IMR-90 (cell line): ENCODE measurements at regions not wholly inside any gene's neighbourhood (a gene's known extent, or its start where the extent isn't known, plus 50 kb on each side); places are given as distances from the start of the nearest gene placed in this dataset.
A peak's percentile ranks its signal among the peaks of the same experiment; 100 is the strongest.

Source experiments
- ATAC-seq: fragments of 200-7000 bp; cut with Tn5 transposase; 2 replicates; pipeline ENCODE4 v1.9.1; 2020; ENCODE audit warnings: low read depth, mild to moderate bottlenecking, moderate library complexity
- BruUV-seq: library from RNA; stranded (reverse); fragments of 400-500 nt; replicated peaks from 2 replicates; lab custom pipeline; 2021; lab: Mats Ljungman, UMichigan
- CTCF ChIA-PET: fragments of 300-600 bp; formaldehyde crosslinking; extraction: SDS; loops from one replicate; lab custom pipeline; 2021; ENCODE audit warnings: antibody characterized with exemption; lab: Yijun Ruan, JAX
- POLR2A ChIA-PET: fragments of 300-600 bp; sonication (Branson Sonifier 250); formaldehyde crosslinking; loops from one replicate; lab custom pipeline; 2022; ENCODE audit warnings: antibody characterized with exemption; ENCODE audit not compliant: unreplicated experiment; lab: Charles Lee
- DNase-seq: peaks from one replicate; pipeline ENCODE4 v3.0.0; 2013
- H2AFZ ChIP-seq: replicated peaks from 2 replicates; pipeline ENCODE3; 2013; ENCODE audit warnings: low read length, mild to moderate bottlenecking; ENCODE audit not compliant: poor library complexity
- H2AK5ac ChIP-seq: 2 replicates; pipeline ENCODE4 v1.6.1; 2013; ENCODE audit warnings: low read depth, low read length, inconsistent platforms
- H2AK9ac ChIP-seq: replicated peaks from 2 replicates; pipeline ENCODE3; 2013; ENCODE audit warnings: mild to moderate bottlenecking, low read depth, low read length, moderate library complexity; ENCODE audit not compliant: poor library complexity
- H2BK120ac ChIP-seq: 2 replicates; pipeline ENCODE4 v1.6.1; 2013; ENCODE audit warnings: low read depth, low read length, inconsistent platforms
- H2BK15ac ChIP-seq: 3 replicates; pipeline ENCODE4 v1.6.1; 2013; ENCODE audit warnings: low read depth, low read length, inconsistent platforms
- H2BK20ac ChIP-seq: 2 replicates; pipeline ENCODE4 v1.6.1; 2013; ENCODE audit warnings: low read depth, mild to moderate bottlenecking, inconsistent platforms, low read length, moderate library complexity
- H2BK5ac ChIP-seq: 2 replicates; pipeline ENCODE4 v1.6.1; 2013; ENCODE audit warnings: mild to moderate bottlenecking, low read depth, low read length, inconsistent platforms; ENCODE audit not compliant: poor library complexity, severe bottlenecking
- H3K14ac ChIP-seq: replicated peaks from 2 replicates; pipeline ENCODE4 v1.6.1; 2013; ENCODE audit warnings: low read depth, low read length, inconsistent platforms
- H3K18ac ChIP-seq: 2 replicates; pipeline ENCODE4 v1.6.1; 2013; ENCODE audit warnings: low read depth, low read length, control low read depth
- H3K23ac ChIP-seq: 2 replicates; pipeline ENCODE4 v1.6.1; 2013; ENCODE audit warnings: low read depth, low read length, inconsistent platforms
- H3K27ac ChIP-seq: 2 replicates; pipeline ENCODE4 v1.5.1; 2013; ENCODE audit warnings: mild to moderate bottlenecking, control low read depth, low read length; ENCODE audit not compliant: insufficient read depth
- H3K27me3 ChIP-seq: 2 replicates; pipeline ENCODE4 v1.6.1; 2013; ENCODE audit warnings: low read length; ENCODE audit not compliant: control insufficient read depth, insufficient read depth
- H3K36me3 ChIP-seq: 2 replicates; pipeline ENCODE4 v1.6.1; 2013; ENCODE audit warnings: low read length, mixed read lengths; ENCODE audit not compliant: control insufficient read depth, insufficient read depth
- H3K4ac ChIP-seq: 2 replicates; pipeline ENCODE4 v1.6.1; 2013; ENCODE audit warnings: low read depth, low read length, inconsistent platforms
- H3K4me1 ChIP-seq: 2 replicates; pipeline ENCODE4 v1.6.1; 2013; ENCODE audit warnings: low read length, mixed read lengths; ENCODE audit not compliant: control insufficient read depth, insufficient read depth
- H3K4me2 ChIP-seq: 2 replicates; pipeline ENCODE4 v1.6.1; 2013; ENCODE audit warnings: low read depth, mild to moderate bottlenecking, control low read depth, low read length, moderate library complexity
- H3K4me3 ChIP-seq: 2 replicates; pipeline ENCODE4 v1.5.1; 2013; ENCODE audit warnings: low read depth, mild to moderate bottlenecking, control low read depth, low read length, moderate library complexity; ENCODE audit not compliant: insufficient read depth
- H3K56ac ChIP-seq: 2 replicates; pipeline ENCODE4 v1.6.1; 2013; ENCODE audit warnings: low read length, inconsistent platforms; ENCODE audit not compliant: insufficient read depth; ENCODE audit errors: extremely low read depth
- H3K79me1 ChIP-seq, 2 experiments: 2 replicates each; pipeline ENCODE4 v1.6.1; 2013; ENCODE audit warnings: low read length in 2 of 2, inconsistent platforms in 1 of 2, low read depth in 1 of 2
- H3K9ac ChIP-seq: 2 replicates; pipeline ENCODE4 v1.6.1; 2013; ENCODE audit warnings: low read depth, low read length, control low read depth
- H3K9me1 ChIP-seq: 2 replicates; pipeline ENCODE4 v1.6.1; 2013; ENCODE audit warnings: low read length, inconsistent platforms; ENCODE audit not compliant: insufficient read depth
- H3K9me3 ChIP-seq: 2 replicates; pipeline ENCODE4 v1.6.1; 2013; ENCODE audit warnings: low read length; ENCODE audit not compliant: control insufficient read depth, insufficient read depth
- H4K20me1 ChIP-seq: 2 replicates; pipeline ENCODE4 v1.6.1; 2013; ENCODE audit warnings: low read length, inconsistent platforms; ENCODE audit not compliant: insufficient read depth
- H4K5ac ChIP-seq: 2 replicates; pipeline ENCODE4 v1.6.1; 2013; ENCODE audit warnings: mild to moderate bottlenecking, low read depth, low read length, control low read depth
- H4K8ac ChIP-seq, 2 experiments: 2 replicates each; pipeline ENCODE4 v1.6.1; 2013; ENCODE audit warnings: low read depth in 2 of 2, low read length in 2 of 2, control low read depth in 1 of 2, inconsistent platforms in 1 of 2
- H4K91ac ChIP-seq: 2 replicates; pipeline ENCODE4 v1.6.1; 2013; ENCODE audit warnings: low read depth, low read length, inconsistent platforms; ENCODE audit not compliant: insufficient read depth
- CEBPB ChIP-seq: IDR thresholded peaks from 2 replicates; pipeline ENCODE4 v1.6.1; 2012; ENCODE audit warnings: low read depth, low read length, improper control_type of control experiment
- CHD1 ChIP-seq: IDR thresholded peaks from 2 replicates; pipeline ENCODE4 v1.6.1; 2012; ENCODE audit warnings: low read depth, low read length, improper control_type of control experiment
- MAFK ChIP-seq: IDR thresholded peaks from 2 replicates; pipeline ENCODE4 v1.6.1; 2012; ENCODE audit warnings: low read depth, low read length, improper control_type of control experiment
- MAZ ChIP-seq: IDR thresholded peaks from 2 replicates; pipeline ENCODE4 v1.6.1; 2012; ENCODE audit warnings: low read depth, mild to moderate bottlenecking, low read length, improper control_type of control experiment, moderate library complexity, borderline replicate concordance
- MXI1 ChIP-seq: IDR thresholded peaks from 2 replicates; pipeline ENCODE4 v1.6.1; 2012; ENCODE audit warnings: low read depth, mild to moderate bottlenecking, low read length, moderate library complexity, borderline replicate concordance
- POLR2A ChIP-seq: IDR thresholded peaks from 2 replicates; pipeline ENCODE4 v1.6.1; 2012; ENCODE audit warnings: mild to moderate bottlenecking, low read depth, low read length
- RCOR1 ChIP-seq: IDR thresholded peaks from 2 replicates; pipeline ENCODE4 v1.6.1; 2012; ENCODE audit warnings: mild to moderate bottlenecking, low read length, improper control_type of control experiment; ENCODE audit not compliant: insufficient replicate concordance
- USF2 ChIP-seq: fragments of 150-350 bp; IDR thresholded peaks from 2 replicates; pipeline ENCODE4 v1.6.1; 2017; ENCODE audit warnings: mild to moderate bottlenecking, antibody characterized with exemption, low read length, low read depth
- WGBS, 2 experiments: methylation state at CpG; one replicate each; pipeline versions ENCODE4 v1.1.5 to v1.1.7; 2013; ENCODE audit warnings: missing lambda C conversion rate in 2 of 2; ENCODE audit not compliant: insufficient read length in 1 of 2; ENCODE audit errors: extremely low coverage in 2 of 2; 5-methylcytosine and 5-hydroxymethylcytosine counted together
- dilution Hi-C: fragments of 300-500 bp; cut with HindIII; formaldehyde crosslinking; loops from one replicate; pipeline ENCODE4 v1.14.3; 2018; ENCODE audit warnings: low sequenced_read_pairs; ENCODE audit not compliant: unreplicated experiment
- in situ Hi-C: fragments of 300-500 bp; cut with MboI; formaldehyde crosslinking; loops from 3 replicates; pipeline ENCODE4 v1.14.3; 2019; ENCODE audit warnings: low sequenced_read_pairs, inconsistent platforms, mixed read lengths
- intact Hi-C: fragments of 100-400 bp; cut with micrococcal nuclease; formaldehyde crosslinking; loops from 2 replicates; pipeline ENCODE4 v1.10.0; 2022

GRCh38 chr13:74338341-74338740 is 204.1 kb upstream of the KLF12 start:
- no peak for TF ChIP-seq POLR2A
- peak; percentile 72 for TF ChIP-seq MAFK
- TF ChIP-seq CHD1, result no peak
- no peak for TF ChIP-seq MAZ
- TF ChIP-seq MXI1, result no peak
- no peak for TF ChIP-seq RCOR1
- no peak for TF ChIP-seq CEBPB
- TF ChIP-seq USF2, result no peak
- Histone ChIP-seq H3K9me1 (no peaks in the 10 kb centered on the region), H3K14ac (no peak overlapping the region), H3K56ac (no peak overlapping the region), H4K20me1 (no peaks in the 10 kb centered on the region), H4K8ac (no peak overlapping the region), H3K27me3 (no peaks in the 10 kb centered on the region; the same call in 1 of the 2 replicates), H2BK20ac (no peak overlapping the region), H3K79me1 (no peaks in the 10 kb centered on the region), H3K4me1 (no peaks in the 10 kb centered on the region), H2BK15ac (no peak overlapping the region), H2AFZ (no peak overlapping the region), H3K9ac (no peak overlapping the region), H3K23ac (no peak overlapping the region), H4K5ac (no peak overlapping the region), H2AK9ac (no peak overlapping the region), H2BK120ac (no peak overlapping the region), H3K36me3 (no peaks in the 10 kb centered on the region), H3K27ac (no peak overlapping the region), H3K9me3 (no peaks in the 10 kb centered on the region; the same call in 1 of the 2 replicates), H2BK5ac (no peak overlapping the region), H3K4ac (no peak overlapping the region), H3K4me2 (no peak overlapping the region), H2AK5ac (no peak overlapping the region), H3K4me3 (no peak overlapping the region), H4K91ac (no peak overlapping the region), H3K18ac (no peak overlapping the region)
- ATAC-seq (no peak), DNase-seq (no peak)
- dilution Hi-C loops, result no loop called here
- intact Hi-C loops, result no loop called here
- CTCF ChIA-PET, result no interaction called here
- WGBS, 2 experiments, result 100% methylated on average over 1 of the region's 1 CpG; no CpG with 5 or more reads in 1 of the 2 experiments
- POLR2A ChIA-PET, result no interaction called here
- BruUV-seq, result no TSS peak
- in situ Hi-C loops, result no loop called here
